ENCODE measurements at regions not wholly inside any gene's neighbourhood (a gene's known extent, or its start where the extent isn't known, plus 50 kb on each side); places are given as distances from the start of the nearest gene placed in this dataset.

DNA sequence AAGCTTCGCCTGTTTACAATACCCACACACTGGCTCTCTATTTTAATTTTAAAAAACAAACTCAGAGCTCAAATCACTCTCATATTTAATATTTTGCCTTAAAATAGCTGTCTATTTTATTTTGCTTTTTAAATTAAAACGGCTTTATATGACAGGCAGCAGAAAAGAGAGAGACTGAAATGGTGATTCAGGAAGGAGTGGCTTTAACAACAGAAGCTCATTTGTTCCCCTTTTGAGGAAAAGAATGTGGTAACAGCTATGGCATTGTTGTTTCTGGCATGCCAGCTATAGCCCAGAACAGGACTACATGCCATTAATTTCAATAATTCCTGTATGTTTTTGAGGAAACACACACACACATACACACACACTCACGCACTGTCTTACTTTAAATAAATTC, 234.2 kb upstream of the PTBP2 start:
- Histone ChIP-seq H4K20me1 (ENCODE audit: insufficient read depth, low read length, poor library complexity, severe bottlenecking) (no peaks in the 10 kb centered on the region), H2AFZ (ENCODE audit: low read length) (no peak overlapping the region), H3K4me1 (ENCODE audit: insufficient read depth, low read length, poor library complexity, severe bottlenecking) (no peaks in the 10 kb centered on the region), H3K4me3 (ENCODE audit: low read length, poor library complexity, severe bottlenecking) (no peak overlapping the region), H3K9me3 (ENCODE audit: insufficient read depth, low read depth, low read length) (no peaks in the 10 kb centered on the region), H3K27me3 (ENCODE audit: insufficient read depth, low read length, poor library complexity, severe bottlenecking) (no peaks in the 10 kb centered on the region), H3K9me2 (replicated peaks; ENCODE audit: low read depth, low read length) (no peaks in the 10 kb centered on the region), H3F3A (ENCODE audit: low read depth) (no peaks in the 10 kb centered on the region), H3K36me3 (ENCODE audit: insufficient read depth, low read length) (no peaks in the 10 kb centered on the region), H3K79me2 (ENCODE audit: insufficient read depth, low read length) (no peaks in the 10 kb centered on the region), H3K4me2 (ENCODE audit: low read depth, low read length, poor library complexity, severe bottlenecking) (no peak overlapping the region), H3K9ac (ENCODE audit: low read depth, low read length, poor library complexity, severe bottlenecking) (no peak overlapping the region)
- TF ChIP-seq EZH2phosphoT487 (IDR thresholded peaks at IDR 0.05; ENCODE audit: borderline replicate concordance) = no peak
- TF ChIP-seq, protein P1, sequence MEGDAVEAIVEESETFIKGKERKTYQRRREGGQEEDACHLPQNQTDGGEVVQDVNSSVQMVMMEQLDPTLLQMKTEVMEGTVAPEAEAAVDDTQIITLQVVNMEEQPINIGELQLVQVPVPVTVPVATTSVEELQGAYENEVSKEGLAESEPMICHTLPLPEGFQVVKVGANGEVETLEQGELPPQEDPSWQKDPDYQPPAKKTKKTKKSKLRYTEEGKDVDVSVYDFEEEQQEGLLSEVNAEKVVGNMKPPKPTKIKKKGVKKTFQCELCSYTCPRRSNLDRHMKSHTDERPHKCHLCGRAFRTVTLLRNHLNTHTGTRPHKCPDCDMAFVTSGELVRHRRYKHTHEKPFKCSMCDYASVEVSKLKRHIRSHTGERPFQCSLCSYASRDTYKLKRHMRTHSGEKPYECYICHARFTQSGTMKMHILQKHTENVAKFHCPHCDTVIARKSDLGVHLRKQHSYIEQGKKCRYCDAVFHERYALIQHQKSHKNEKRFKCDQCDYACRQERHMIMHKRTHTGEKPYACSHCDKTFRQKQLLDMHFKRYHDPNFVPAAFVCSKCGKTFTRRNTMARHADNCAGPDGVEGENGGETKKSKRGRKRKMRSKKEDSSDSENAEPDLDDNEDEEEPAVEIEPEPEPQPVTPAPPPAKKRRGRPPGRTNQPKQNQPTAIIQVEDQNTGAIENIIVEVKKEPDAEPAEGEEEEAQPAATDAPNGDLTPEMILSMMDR (conservative IDR thresholded peaks at IDR 0.05; ENCODE audit: low read length) = no peak

DNA sequence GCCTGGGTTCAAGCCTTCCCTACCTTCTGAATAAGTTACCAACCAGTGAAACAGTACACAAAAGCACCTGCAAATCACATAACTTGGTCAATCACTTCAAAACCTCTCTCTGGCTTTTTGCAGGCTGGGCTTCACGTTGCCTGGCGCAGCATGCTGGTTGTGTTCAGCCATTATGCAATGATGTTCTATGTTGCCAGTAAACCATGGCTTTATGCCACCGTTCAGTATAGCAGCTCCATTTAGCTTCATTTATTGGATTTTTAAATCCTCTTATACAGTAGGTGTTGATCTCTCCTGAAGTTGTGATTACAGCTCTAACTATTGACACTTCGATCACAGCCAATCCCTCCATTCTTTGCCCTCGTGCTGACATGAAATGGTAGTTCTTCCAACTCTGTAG, 233.6 kb upstream of the PTBP2 start:
- Histone ChIP-seq H3K36me3 (ENCODE audit: insufficient read depth, low read length) (no peaks in the 10 kb centered on the region), H2AFZ (ENCODE audit: low read length) (no peak overlapping the region)

DNA sequence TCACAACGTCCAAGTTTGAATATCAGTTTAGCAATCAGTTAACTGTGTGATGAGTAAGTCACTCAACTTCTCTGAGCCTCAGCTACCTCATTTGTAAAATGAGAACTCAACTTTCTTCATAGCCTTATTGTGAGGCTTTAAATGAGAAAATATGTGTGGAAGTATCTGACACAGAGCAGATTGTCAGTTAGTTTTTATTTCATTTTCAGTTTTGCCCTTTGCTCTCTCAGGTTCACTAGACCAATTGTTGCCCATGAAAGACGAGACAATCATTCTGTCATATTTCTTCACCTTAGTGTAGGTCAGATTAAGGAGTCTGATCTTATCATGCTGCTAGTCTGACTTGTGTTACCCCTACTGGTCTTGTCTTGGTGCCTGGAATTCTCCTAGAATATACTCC, 232.8 kb upstream of the PTBP2 start:
- H2AFZ ChIP-seq (ENCODE audit: low read length) = no peak overlapping the region
- H3K27me3 ChIP-seq (ENCODE audit: insufficient read depth, low read length, poor library complexity, severe bottlenecking) = no peaks in the 10 kb centered on the region
- no peaks in the 10 kb centered on the region for H3F3A ChIP-seq (ENCODE audit: low read depth)
- TF ChIP-seq, protein P1 (conservative IDR thresholded peaks at IDR 0.05; ENCODE audit: low read length) = no peak
- TF ChIP-seq EZH2phosphoT487 (IDR thresholded peaks at IDR 0.05; ENCODE audit: borderline replicate concordance) = no peak
- no peak overlapping the region for H3K9ac ChIP-seq (ENCODE audit: low read depth, low read length, poor library complexity, severe bottlenecking)
- H4K20me1 ChIP-seq (ENCODE audit: insufficient read depth, low read length, poor library complexity, severe bottlenecking) = no peaks in the 10 kb centered on the region
- no peak overlapping the region for H3K4me3 ChIP-seq (ENCODE audit: low read length, poor library complexity, severe bottlenecking)
- H3K4me1 ChIP-seq (ENCODE audit: insufficient read depth, low read length, poor library complexity, severe bottlenecking) = no peaks in the 10 kb centered on the region
- H3K4me2 ChIP-seq (ENCODE audit: low read depth, low read length, poor library complexity, severe bottlenecking) = no peak overlapping the region
- H3K9me2 ChIP-seq (replicated peaks; ENCODE audit: low read depth, low read length) = no peaks in the 10 kb centered on the region
- no peaks in the 10 kb centered on the region for H3K79me2 ChIP-seq (ENCODE audit: insufficient read depth, low read length)
- H3K9me3 ChIP-seq (ENCODE audit: insufficient read depth, low read depth, low read length) = no peaks in the 10 kb centered on the region
- H3K36me3 ChIP-seq (ENCODE audit: insufficient read depth, low read length) = no peaks in the 10 kb centered on the region

More for the DNA sequence above, 233.6 kb upstream of the PTBP2 start:
- H3F3A ChIP-seq (ENCODE audit: low read depth) = no peaks in the 10 kb centered on the region
- no peaks in the 10 kb centered on the region for H3K4me1 ChIP-seq (ENCODE audit: insufficient read depth, low read length, poor library complexity, severe bottlenecking)
- H3K4me2 ChIP-seq (ENCODE audit: low read depth, low read length, poor library complexity, severe bottlenecking) = no peak overlapping the region
- H3K4me3 ChIP-seq (ENCODE audit: low read length, poor library complexity, severe bottlenecking) = no peak overlapping the region
- no peaks in the 10 kb centered on the region for H3K9me2 ChIP-seq (replicated peaks; ENCODE audit: low read depth, low read length)
- no peaks in the 10 kb centered on the region for H4K20me1 ChIP-seq (ENCODE audit: insufficient read depth, low read length, poor library complexity, severe bottlenecking)
- no peaks in the 10 kb centered on the region for H3K79me2 ChIP-seq (ENCODE audit: insufficient read depth, low read length)
- H3K9me3 ChIP-seq (ENCODE audit: insufficient read depth, low read depth, low read length) = no peaks in the 10 kb centered on the region
- no peaks in the 10 kb centered on the region for H3K27me3 ChIP-seq (ENCODE audit: insufficient read depth, low read length, poor library complexity, severe bottlenecking)
- no peak for TF ChIP-seq EZH2phosphoT487 (IDR thresholded peaks at IDR 0.05; ENCODE audit: borderline replicate concordance)
- TF ChIP-seq, protein P1 (conservative IDR thresholded peaks at IDR 0.05; ENCODE audit: low read length) = no peak
- H3K9ac ChIP-seq (ENCODE audit: low read depth, low read length, poor library complexity, severe bottlenecking) = no peak overlapping the region
